Ishikawa (cell line): ENCODE measurements at regions not wholly inside any gene's neighbourhood (a gene's known extent, or its start where the extent isn't known, plus 50 kb on each side); places are given as distances from the start of the nearest gene placed in this dataset.

Experiments
- CEBPB ChIP-seq: IDR thresholded peaks from 2 replicates; pipeline ENCODE4 v1.6.1; 2012
- CREB1 ChIP-seq: IDR thresholded peaks from 2 replicates; pipeline ENCODE4 v1.6.1; 2012; ENCODE audit warnings: low read depth
- EGR1 ChIP-seq: IDR thresholded peaks from 2 replicates; pipeline ENCODE4 v1.6.1; 2012
- EP300 ChIP-seq: IDR thresholded peaks from 2 replicates; pipeline ENCODE4 v1.6.1; 2012; ENCODE audit warnings: borderline replicate concordance
- FOXM1 ChIP-seq: IDR thresholded peaks from 2 replicates; pipeline ENCODE4 v1.6.1; 2012; ENCODE audit warnings: low read depth, borderline replicate concordance
- NFIC ChIP-seq: IDR thresholded peaks from 2 replicates; pipeline ENCODE4 v1.6.1; 2012
- RAD21 ChIP-seq: IDR thresholded peaks from 2 replicates; pipeline ENCODE4 v1.6.1; 2012; ENCODE audit warnings: low read depth
- TAF1 ChIP-seq: IDR thresholded peaks from 2 replicates; pipeline ENCODE4 v1.6.1; 2012; ENCODE audit warnings: low read depth, mild to moderate bottlenecking
- TCF12 ChIP-seq: IDR thresholded peaks from 2 replicates; pipeline ENCODE4 v1.6.1; 2012; ENCODE audit warnings: low read depth
- TEAD4 ChIP-seq: IDR thresholded peaks from 2 replicates; pipeline ENCODE4 v1.6.1; 2012
- YY1 ChIP-seq: IDR thresholded peaks from 2 replicates; pipeline ENCODE4 v1.6.1; 2012; ENCODE audit warnings: low read depth
- ZBTB7A ChIP-seq: IDR thresholded peaks from 2 replicates; pipeline ENCODE4 v1.6.1; 2012; ENCODE audit warnings: low read depth
- TF ChIP-seq, protein P1 (sequence below): IDR thresholded peaks from 2 replicates; pipeline ENCODE4 v1.6.1; 2012
- TF ChIP-seq, protein P2 (sequence below): IDR thresholded peaks from 2 replicates; pipeline ENCODE4 v1.6.1; 2012; ENCODE audit warnings: low read depth, mild to moderate bottlenecking
- TF ChIP-seq, protein P3 (sequence below): IDR thresholded peaks from 2 replicates; pipeline ENCODE4 v1.6.1; 2012

DNA sequence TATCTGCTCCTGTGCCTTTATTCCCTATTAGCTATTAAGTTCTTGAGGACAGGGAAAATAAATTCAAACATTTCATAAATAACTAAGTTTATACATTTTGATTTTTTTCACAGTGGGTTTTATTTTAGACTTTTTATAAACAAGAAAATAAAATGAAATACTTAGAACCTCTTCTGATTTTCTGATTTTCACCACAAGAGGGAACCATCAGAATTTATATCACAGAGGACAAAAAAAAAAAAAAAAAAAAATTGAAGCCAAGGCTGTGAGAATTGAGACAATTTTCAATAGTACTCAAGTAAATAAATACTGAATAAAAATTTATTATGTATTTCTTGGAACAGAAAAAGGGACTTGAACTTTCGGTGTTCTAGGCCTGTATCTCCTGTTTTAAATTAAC, 288.1 kb downstream of the SH3BGRL start:
- TF ChIP-seq, protein P1, sequence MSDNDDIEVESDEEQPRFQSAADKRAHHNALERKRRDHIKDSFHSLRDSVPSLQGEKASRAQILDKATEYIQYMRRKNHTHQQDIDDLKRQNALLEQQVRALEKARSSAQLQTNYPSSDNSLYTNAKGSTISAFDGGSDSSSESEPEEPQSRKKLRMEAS = no peak
- TF ChIP-seq CREB1 (no peak), RAD21 (no peak), ZBTB7A (no peak), CEBPB (no peak), YY1 (no peak)
- TF ChIP-seq, protein P2, sequence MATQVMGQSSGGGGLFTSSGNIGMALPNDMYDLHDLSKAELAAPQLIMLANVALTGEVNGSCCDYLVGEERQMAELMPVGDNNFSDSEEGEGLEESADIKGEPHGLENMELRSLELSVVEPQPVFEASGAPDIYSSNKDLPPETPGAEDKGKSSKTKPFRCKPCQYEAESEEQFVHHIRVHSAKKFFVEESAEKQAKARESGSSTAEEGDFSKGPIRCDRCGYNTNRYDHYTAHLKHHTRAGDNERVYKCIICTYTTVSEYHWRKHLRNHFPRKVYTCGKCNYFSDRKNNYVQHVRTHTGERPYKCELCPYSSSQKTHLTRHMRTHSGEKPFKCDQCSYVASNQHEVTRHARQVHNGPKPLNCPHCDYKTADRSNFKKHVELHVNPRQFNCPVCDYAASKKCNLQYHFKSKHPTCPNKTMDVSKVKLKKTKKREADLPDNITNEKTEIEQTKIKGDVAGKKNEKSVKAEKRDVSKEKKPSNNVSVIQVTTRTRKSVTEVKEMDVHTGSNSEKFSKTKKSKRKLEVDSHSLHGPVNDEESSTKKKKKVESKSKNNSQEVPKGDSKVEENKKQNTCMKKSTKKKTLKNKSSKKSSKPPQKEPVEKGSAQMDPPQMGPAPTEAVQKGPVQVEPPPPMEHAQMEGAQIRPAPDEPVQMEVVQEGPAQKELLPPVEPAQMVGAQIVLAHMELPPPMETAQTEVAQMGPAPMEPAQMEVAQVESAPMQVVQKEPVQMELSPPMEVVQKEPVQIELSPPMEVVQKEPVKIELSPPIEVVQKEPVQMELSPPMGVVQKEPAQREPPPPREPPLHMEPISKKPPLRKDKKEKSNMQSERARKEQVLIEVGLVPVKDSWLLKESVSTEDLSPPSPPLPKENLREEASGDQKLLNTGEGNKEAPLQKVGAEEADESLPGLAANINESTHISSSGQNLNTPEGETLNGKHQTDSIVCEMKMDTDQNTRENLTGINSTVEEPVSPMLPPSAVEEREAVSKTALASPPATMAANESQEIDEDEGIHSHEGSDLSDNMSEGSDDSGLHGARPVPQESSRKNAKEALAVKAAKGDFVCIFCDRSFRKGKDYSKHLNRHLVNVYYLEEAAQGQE = no peak

DNA sequence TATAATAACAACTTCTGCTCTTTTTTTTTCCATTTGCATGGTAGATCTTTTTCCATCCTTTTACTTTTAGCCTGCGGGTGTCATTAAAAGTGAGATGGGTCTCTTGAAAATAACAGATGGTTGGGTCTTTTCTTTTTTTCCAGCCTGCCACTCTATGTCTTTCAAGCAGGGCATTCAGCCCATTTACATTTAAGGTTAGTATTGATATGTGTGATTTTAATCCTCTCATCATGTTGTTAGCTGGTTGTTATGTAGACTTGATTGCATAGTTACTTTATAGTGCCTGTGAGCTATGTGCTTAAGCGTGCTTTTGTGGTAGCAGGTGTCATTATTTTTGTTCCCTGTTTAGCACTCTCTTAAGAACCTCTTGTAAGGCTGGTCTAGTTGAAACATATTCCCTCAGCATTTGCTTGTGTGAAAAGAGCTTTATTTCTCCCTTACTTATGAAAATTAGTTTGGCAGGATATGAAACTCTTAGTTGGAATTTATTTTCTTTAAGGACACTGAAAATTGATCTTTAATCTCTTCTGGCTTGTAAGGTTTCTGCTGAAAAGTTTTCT, 326.1 kb downstream of the SH3BGRL start:
- no peak for TF ChIP-seq CREB1
- TF ChIP-seq YY1 = no peak

DNA sequence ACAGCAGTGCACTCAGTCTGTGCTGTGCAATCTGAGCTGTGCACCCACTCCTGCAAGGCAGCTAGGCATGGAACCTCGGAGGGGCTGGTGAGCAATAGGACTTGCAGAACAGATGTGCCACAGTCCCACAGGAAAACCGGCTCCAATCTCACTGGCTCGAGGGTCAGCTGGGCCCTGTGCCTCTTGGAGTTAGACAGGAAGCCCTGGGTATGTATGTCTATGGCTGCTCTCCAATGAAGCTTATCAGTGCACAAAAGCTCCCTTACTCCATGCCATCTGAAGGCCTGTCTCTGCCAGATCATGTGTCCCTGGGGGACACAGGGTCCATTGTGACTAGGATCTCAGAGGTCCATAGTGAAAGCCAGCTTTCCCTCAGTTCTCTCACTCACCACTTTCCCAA, 335.8 kb downstream of the SH3BGRL start:
- TF ChIP-seq EGR1 = no peak
- TF ChIP-seq EP300 = no peak
- TF ChIP-seq TCF12 = no peak
- no peak for TF ChIP-seq CREB1
- TF ChIP-seq ZBTB7A = no peak
- TF ChIP-seq, protein P3, sequence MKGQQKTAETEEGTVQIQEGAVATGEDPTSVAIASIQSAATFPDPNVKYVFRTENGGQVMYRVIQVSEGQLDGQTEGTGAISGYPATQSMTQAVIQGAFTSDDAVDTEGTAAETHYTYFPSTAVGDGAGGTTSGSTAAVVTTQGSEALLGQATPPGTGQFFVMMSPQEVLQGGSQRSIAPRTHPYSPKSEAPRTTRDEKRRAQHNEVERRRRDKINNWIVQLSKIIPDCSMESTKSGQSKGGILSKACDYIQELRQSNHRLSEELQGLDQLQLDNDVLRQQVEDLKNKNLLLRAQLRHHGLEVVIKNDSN = no peak
- no peak for TF ChIP-seq TEAD4
- no peak for TF ChIP-seq NFIC
- TF ChIP-seq, protein P2 = no peak
- TF ChIP-seq, protein P1 = no peak
- TF ChIP-seq RAD21 = no peak
- no peak for TF ChIP-seq CEBPB
- no peak for TF ChIP-seq TAF1
- TF ChIP-seq FOXM1 = no peak
- TF ChIP-seq YY1 = no peak

DNA sequence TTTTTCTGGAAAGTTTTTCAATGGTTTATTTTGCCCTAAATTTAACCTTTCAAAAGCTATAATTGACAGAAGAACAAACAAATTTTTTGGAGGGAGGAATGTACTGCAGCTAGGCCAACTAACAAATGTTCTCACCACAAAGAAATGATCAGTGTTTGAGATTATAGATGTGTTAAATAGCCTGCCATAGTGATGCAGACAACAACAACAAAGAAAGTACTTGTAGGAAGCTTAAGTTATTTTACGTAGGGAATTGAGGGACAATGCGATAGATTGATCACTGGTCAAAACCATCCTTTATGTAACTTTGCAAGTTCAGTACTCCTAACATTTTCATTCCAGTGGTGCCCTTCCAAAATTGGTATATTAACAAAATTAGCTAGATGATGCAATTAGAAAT, 340.4 kb downstream of the SH3BGRL start:
- TF ChIP-seq, protein P2 = no peak

DNA sequence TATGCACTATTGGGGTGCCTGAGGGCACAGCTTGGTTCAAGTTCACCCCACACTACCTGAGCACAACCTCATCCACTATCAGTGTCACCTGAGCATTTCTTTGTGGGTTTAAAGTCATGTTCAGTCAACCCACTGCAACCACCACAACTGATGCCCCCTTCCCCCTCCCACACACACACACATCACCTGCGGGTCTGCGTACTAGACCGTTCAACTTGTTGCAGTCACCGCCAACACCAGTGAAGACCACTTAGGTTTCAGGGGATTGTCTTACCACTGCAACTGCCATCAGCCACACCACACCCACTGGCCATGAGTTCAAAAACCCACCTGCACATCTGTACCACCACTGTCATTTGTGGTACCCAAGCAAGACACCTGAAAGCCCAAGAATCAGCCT, 355.0 kb downstream of the SH3BGRL start:
- TF ChIP-seq NFIC (no peak), FOXM1 (no peak), TAF1 (no peak), CREB1 (no peak), YY1 (no peak), RAD21 (no peak), CEBPB (no peak), TCF12 (no peak), ZBTB7A (no peak), TEAD4 (no peak), EP300 (no peak)
- TF ChIP-seq, protein P2 = no peak
- TF ChIP-seq, protein P1 = no peak
- TF ChIP-seq, protein P3 = no peak
